HEK293 (cell line): ENCODE measurements at regions not wholly inside any gene's neighbourhood (a gene's known extent, or its start where the extent isn't known, plus 50 kb on each side); places are given as distances from the start of the nearest gene placed in this dataset.

Experiments used
- CTCF ChIA-PET: fragments of 350-600 bp; formaldehyde crosslinking; extraction: SDS; loops from one replicate; lab custom pipeline; 2021; ENCODE audit warnings: antibody characterized with exemption; lab: Yijun Ruan, JAX
- POLR2A ChIA-PET: fragments of 300-600 bp; formaldehyde crosslinking; extraction: SDS; loops from one replicate; lab custom pipeline; 2020; ENCODE audit warnings: antibody characterized with exemption, inconsistent platforms; lab: Yijun Ruan, JAX
- H3K27ac ChIP-seq: fragments of 200-500 bp; sonication (Bioruptor generic); 2 replicates; pipeline ENCODE4 v1.5.1; 2014; ENCODE audit warnings: low read depth, low read length, control low read depth, inconsistent platforms; ENCODE audit errors: extremely low read depth
- H3K36me3 ChIP-seq, 2 experiments: fragments of 200-500 bp in 1 of 2; sonication (Bioruptor generic) in 1 of 2; 1 replicate in 1 of 2; 2 replicates in 1 of 2; pipeline ENCODE4 v1.5.1; 2014 to 2017; ENCODE audit warnings: inconsistent platforms in 2 of 2, low read length in 2 of 2; ENCODE audit not compliant: control insufficient read depth in 2 of 2, insufficient read depth in 1 of 2
- H3K4me1 ChIP-seq: fragments of 200-500 bp; sonication (Bioruptor generic); 2 replicates; pipeline ENCODE4 v1.5.1; 2014; ENCODE audit warnings: mild to moderate bottlenecking, low read length, inconsistent platforms; ENCODE audit not compliant: control insufficient read depth, insufficient read depth
- H3K4me3 ChIP-seq: 2 replicates; pipeline ENCODE4 v1.5.1; 2011; ENCODE audit warnings: low read depth, mild to moderate bottlenecking, control low read depth, low read length, moderate library complexity
- H3K9me3 ChIP-seq: fragments of 200-500 bp; sonication (Bioruptor generic); 2 replicates; pipeline ENCODE4 v1.5.1; 2014; ENCODE audit warnings: low read depth, low read length, inconsistent platforms; ENCODE audit not compliant: control insufficient read depth, insufficient read depth
- ATF2 ChIP-seq: fragments of 450-650 bp; formaldehyde crosslinking; IDR thresholded peaks from 2 replicates; pipeline ENCODE4 v1.5.1; 2016; ENCODE audit warnings: missing biosample characterization, missing genetic modification characterization, low read depth
- BCL6B ChIP-seq: fragments of 450-650 bp; formaldehyde crosslinking; IDR thresholded peaks from 2 replicates; pipeline ENCODE4 v1.5.1; 2017; ENCODE audit warnings: missing biosample characterization, missing genetic modification characterization
- GLI4 ChIP-seq: fragments of 450-650 bp; formaldehyde crosslinking; IDR thresholded peaks from 2 replicates; pipeline ENCODE4 v1.5.1; 2016; ENCODE audit warnings: missing biosample characterization, missing genetic modification characterization
- KLF10 ChIP-seq: fragments of 450-650 bp; IDR thresholded peaks from 2 replicates; pipeline ENCODE4 v1.5.1; 2018; ENCODE audit warnings: missing biosample characterization, mild to moderate bottlenecking, missing genetic modification characterization
- SP3 ChIP-seq: fragments of 450-650 bp; formaldehyde crosslinking; IDR thresholded peaks from 2 replicates; pipeline ENCODE4 v1.5.1; 2016; ENCODE audit warnings: missing biosample characterization, missing genetic modification characterization
- ZFHX2 ChIP-seq: fragments of 450-650 bp; formaldehyde crosslinking; conservative IDR thresholded peaks from 2 replicates; pipeline ENCODE4 v1.5.1; 2016; ENCODE audit warnings: missing biosample characterization, missing genetic modification characterization
- ZNF133 ChIP-seq: fragments of 450-650 bp; formaldehyde crosslinking; IDR thresholded peaks from 2 replicates; pipeline ENCODE4 v1.5.1; 2016; ENCODE audit warnings: missing biosample characterization, missing genetic modification characterization
- ZNF155 ChIP-seq: fragments of 450-650 bp; formaldehyde crosslinking; IDR thresholded peaks from 2 replicates; pipeline ENCODE4 v1.5.1; 2016; ENCODE audit warnings: missing biosample characterization, missing genetic modification characterization
- ZNF239 ChIP-seq: fragments of 450-650 bp; formaldehyde crosslinking; IDR thresholded peaks from 2 replicates; pipeline ENCODE4 v1.5.1; 2016; ENCODE audit warnings: missing biosample characterization, missing genetic modification characterization
- ZNF354C ChIP-seq: fragments of 450-650 bp; formaldehyde crosslinking; IDR thresholded peaks from 2 replicates; pipeline ENCODE4 v1.5.1; 2016; ENCODE audit warnings: missing biosample characterization, missing genetic modification characterization, low read depth, borderline replicate concordance
- ZNF473 ChIP-seq: fragments of 450-650 bp; formaldehyde crosslinking; IDR thresholded peaks from 2 replicates; pipeline ENCODE4 v1.5.1; 2017; ENCODE audit warnings: missing biosample characterization, missing genetic modification characterization
- ZNF544 ChIP-seq: fragments of 450-650 bp; formaldehyde crosslinking; IDR thresholded peaks from 2 replicates; pipeline ENCODE4 v1.5.0; 2017; ENCODE audit warnings: missing biosample characterization, missing genetic modification characterization
- ZNF571 ChIP-seq: fragments of 450-650 bp; formaldehyde crosslinking; IDR thresholded peaks from 2 replicates; pipeline ENCODE4 v1.5.0; 2017; ENCODE audit warnings: missing biosample characterization, missing genetic modification characterization
- ZNF585B ChIP-seq: fragments of 450-650 bp; formaldehyde crosslinking; IDR thresholded peaks from 2 replicates; pipeline ENCODE4 v1.5.1; 2016; ENCODE audit warnings: missing biosample characterization, missing genetic modification characterization
- ZNF692 ChIP-seq: fragments of 450-650 bp; formaldehyde crosslinking; IDR thresholded peaks from 2 replicates; pipeline ENCODE4 v1.5.1; 2016; ENCODE audit warnings: missing biosample characterization, missing genetic modification characterization
- ZNF785 ChIP-seq: fragments of 450-650 bp; formaldehyde crosslinking; IDR thresholded peaks from 2 replicates; pipeline ENCODE4 v1.5.1; 2016; ENCODE audit warnings: missing biosample characterization, missing genetic modification characterization
- TF ChIP-seq, protein P1 (sequence below): fragments of 450-650 bp; formaldehyde crosslinking; IDR thresholded peaks from 2 replicates; pipeline ENCODE4 v1.5.1; 2016; ENCODE audit warnings: missing biosample characterization, missing genetic modification characterization, borderline replicate concordance
- TF ChIP-seq, protein P2 (sequence below): fragments of 450-650 bp; formaldehyde crosslinking; IDR thresholded peaks from 2 replicates; pipeline ENCODE4; 2016; ENCODE audit warnings: missing biosample characterization, missing genetic modification characterization

DNA sequence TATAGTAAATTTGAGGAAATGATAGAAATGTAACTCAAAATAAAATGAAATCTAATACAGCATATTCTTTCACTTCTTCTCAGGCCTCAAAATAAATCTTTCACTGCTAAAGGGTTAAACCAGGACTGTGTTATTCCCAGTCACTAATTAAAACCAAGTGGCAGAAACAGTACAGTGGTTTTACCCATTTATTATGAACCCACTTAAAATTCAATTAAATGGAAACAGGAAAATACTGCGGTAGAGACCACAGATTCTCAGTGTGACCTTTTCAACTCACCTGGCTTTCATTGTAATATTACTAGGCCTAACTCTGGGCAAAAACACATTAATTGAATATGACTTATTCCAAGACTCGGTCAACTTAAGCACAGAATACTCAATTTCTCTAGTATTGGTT lies 176.5 kb upstream of the DKK2 start:
- no peaks in the 10 kb centered on the region for H3K36me3 ChIP-seq
- H3K27ac ChIP-seq, result no peak overlapping the region
- CTCF ChIA-PET, result no interaction called here
- H3K9me3 ChIP-seq, result no peaks in the 10 kb centered on the region
- H3K4me3 ChIP-seq, result no peak overlapping the region
- TF ChIP-seq ZNF544 (tag by site-specific recombination), result no peak
- no peak for TF ChIP-seq ZNF354C (tag by site-specific recombination)
- TF ChIP-seq SP3 (tag by site-specific recombination), result no peak
- TF ChIP-seq, protein P1, sequence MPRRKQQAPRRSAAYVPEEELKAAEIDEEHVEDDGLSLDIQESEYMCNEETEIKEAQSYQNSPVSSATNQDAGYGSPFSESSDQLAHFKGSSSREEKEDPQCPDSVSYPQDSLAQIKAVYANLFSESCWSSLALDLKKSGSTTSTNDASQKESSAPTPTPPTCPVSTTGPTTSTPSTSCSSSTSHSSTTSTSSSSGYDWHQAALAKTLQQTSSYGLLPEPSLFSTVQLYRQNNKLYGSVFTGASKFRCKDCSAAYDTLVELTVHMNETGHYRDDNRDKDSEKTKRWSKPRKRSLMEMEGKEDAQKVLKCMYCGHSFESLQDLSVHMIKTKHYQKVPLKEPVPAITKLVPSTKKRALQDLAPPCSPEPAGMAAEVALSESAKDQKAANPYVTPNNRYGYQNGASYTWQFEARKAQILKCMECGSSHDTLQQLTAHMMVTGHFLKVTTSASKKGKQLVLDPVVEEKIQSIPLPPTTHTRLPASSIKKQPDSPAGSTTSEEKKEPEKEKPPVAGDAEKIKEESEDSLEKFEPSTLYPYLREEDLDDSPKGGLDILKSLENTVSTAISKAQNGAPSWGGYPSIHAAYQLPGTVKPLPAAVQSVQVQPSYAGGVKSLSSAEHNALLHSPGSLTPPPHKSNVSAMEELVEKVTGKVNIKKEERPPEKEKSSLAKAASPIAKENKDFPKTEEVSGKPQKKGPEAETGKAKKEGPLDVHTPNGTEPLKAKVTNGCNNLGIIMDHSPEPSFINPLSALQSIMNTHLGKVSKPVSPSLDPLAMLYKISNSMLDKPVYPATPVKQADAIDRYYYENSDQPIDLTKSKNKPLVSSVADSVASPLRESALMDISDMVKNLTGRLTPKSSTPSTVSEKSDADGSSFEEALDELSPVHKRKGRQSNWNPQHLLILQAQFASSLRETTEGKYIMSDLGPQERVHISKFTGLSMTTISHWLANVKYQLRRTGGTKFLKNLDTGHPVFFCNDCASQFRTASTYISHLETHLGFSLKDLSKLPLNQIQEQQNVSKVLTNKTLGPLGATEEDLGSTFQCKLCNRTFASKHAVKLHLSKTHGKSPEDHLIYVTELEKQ (tag by site-specific recombination), result no peak
- TF ChIP-seq ATF2 (tag by site-specific recombination), result no peak
- no peak for TF ChIP-seq ZNF571 (tag by site-specific recombination)
- no peak for TF ChIP-seq ZNF155 (tag by site-specific recombination)
- TF ChIP-seq BCL6B (tag by site-specific recombination), result no peak
- TF ChIP-seq ZFHX2 (tag by site-specific recombination), result no peak
- TF ChIP-seq ZNF473 (tag by site-specific recombination), result no peak
- TF ChIP-seq ZNF133, result no peak
- no peak for TF ChIP-seq ZNF239 (tag by site-specific recombination)
- TF ChIP-seq ZNF785 (tag by site-specific recombination), result no peak
- no peak for TF ChIP-seq GLI4 (tag by site-specific recombination)
- TF ChIP-seq KLF10 (tag by site-specific recombination), result no peak
- no peak for TF ChIP-seq ZNF692
- TF ChIP-seq, protein P2, sequence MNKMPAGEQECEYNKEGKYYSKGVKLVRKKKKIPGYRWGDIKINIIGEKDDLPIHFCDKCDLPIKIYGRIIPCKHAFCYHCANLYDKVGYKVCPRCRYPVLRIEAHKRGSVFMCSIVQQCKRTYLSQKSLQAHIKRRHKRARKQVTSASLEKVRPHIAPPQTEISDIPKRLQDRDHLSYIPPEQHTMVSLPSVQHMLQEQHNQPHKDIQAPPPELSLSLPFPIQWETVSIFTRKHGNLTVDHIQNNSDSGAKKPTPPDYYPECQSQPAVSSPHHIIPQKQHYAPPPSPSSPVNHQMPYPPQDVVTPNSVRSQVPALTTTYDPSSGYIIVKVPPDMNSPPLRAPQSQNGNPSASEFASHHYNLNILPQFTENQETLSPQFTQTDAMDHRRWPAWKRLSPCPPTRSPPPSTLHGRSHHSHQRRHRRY, result no peak
- no peak for TF ChIP-seq ZNF585B (tag by site-specific recombination)
- POLR2A ChIA-PET, result no interaction called here
- H3K4me1 ChIP-seq, result no peaks in the 10 kb centered on the region
